Panc1 (cell line): ENCODE measurements at regions not wholly inside any gene's neighbourhood (a gene's known extent, or its start where the extent isn't known, plus 50 kb on each side); places are given as distances from the start of the nearest gene placed in this dataset.

ENCODE experiments used
- ATAC-seq: fragments of 200-7000 bp; cut with Tn5 transposase; 2 replicates; pipeline ENCODE4 v1.9.1; 2020; ENCODE audit warnings: mild to moderate bottlenecking, moderate library complexity
- BruUV-seq: library from RNA; stranded (reverse); fragments of 400-500 nt; replicated peaks from 2 replicates; lab custom pipeline; 2021; lab: Mats Ljungman, UMichigan
- CTCF ChIA-PET: fragments of 300-600 bp; sonication (Branson Sonifier 250); formaldehyde crosslinking; loops from one replicate; lab custom pipeline; 2022; ENCODE audit warnings: antibody characterized with exemption; lab: Charles Lee
- POLR2A ChIA-PET: fragments of 300-600 bp; sonication (Branson Sonifier 250); formaldehyde crosslinking; loops from one replicate; lab custom pipeline; 2022; ENCODE audit warnings: antibody characterized with exemption; lab: Charles Lee
- DNase-seq: peaks from one replicate; pipeline ENCODE4 v3.0.0-alpha.2; 2010; ENCODE audit warnings: low read depth, low spot score
- H3K27ac ChIP-seq: 2 replicates; pipeline ENCODE4 v1.5.1; 2011; ENCODE audit warnings: mild to moderate bottlenecking, low read length, inconsistent platforms
- H3K27me3 ChIP-seq: fragments of 200-500 bp; sonication (Bioruptor generic); 2 replicates; pipeline ENCODE4 v1.6.0; 2014; ENCODE audit warnings: low read length, inconsistent platforms; ENCODE audit not compliant: control insufficient read depth, insufficient read depth
- H3K36me3 ChIP-seq: fragments of 200-500 bp; sonication (Bioruptor generic); 2 replicates; pipeline ENCODE4 v1.5.1; 2014; ENCODE audit warnings: inconsistent platforms, mild to moderate bottlenecking, low read length, moderate library complexity; ENCODE audit not compliant: control insufficient read depth, insufficient read depth
- H3K4me1 ChIP-seq: 2 replicates; pipeline ENCODE4 v1.5.1; 2011; ENCODE audit warnings: inconsistent platforms, mild to moderate bottlenecking, low read length, moderate library complexity; ENCODE audit not compliant: control insufficient read depth, insufficient read depth
- H3K4me3 ChIP-seq, 2 experiments: 2 replicates each; pipeline ENCODE4 v1.5.1; 2011 to 2012; ENCODE audit warnings: low read depth in 2 of 2, low read length in 2 of 2, mild to moderate bottlenecking in 2 of 2, inconsistent platforms in 1 of 2, moderate library complexity in 1 of 2
- H3K9me3 ChIP-seq: fragments of 200-500 bp; sonication (Bioruptor generic); 2 replicates; pipeline ENCODE4 v1.5.1; 2014; ENCODE audit warnings: low read depth, mild to moderate bottlenecking, inconsistent platforms, low read length, moderate library complexity; ENCODE audit not compliant: control insufficient read depth, insufficient read depth
- CTCF ChIP-seq: fragments of 450-650 bp; IDR thresholded peaks from 2 replicates; pipeline ENCODE4 v1.5.1; 2017; ENCODE audit warnings: mild to moderate bottlenecking
- POLR2AphosphoS5 ChIP-seq: IDR thresholded peaks from 2 replicates; pipeline ENCODE4 v1.6.1; 2012; ENCODE audit warnings: mild to moderate bottlenecking, low read depth, low read length, moderate library complexity
- REST ChIP-seq, 2 experiments: IDR thresholded peaks; 2 replicates each; pipeline ENCODE4 v1.6.1; 2011 to 2012; ENCODE audit warnings: low read depth in 2 of 2, control low read depth in 1 of 2, low read length in 1 of 2, mild to moderate bottlenecking in 1 of 2, moderate library complexity in 1 of 2; ENCODE audit not compliant: insufficient read depth in 1 of 2
- SIN3A ChIP-seq: IDR thresholded peaks from 2 replicates; pipeline ENCODE4 v1.6.1; 2012; ENCODE audit warnings: low read depth, mild to moderate bottlenecking, low read length, moderate library complexity, borderline replicate concordance; ENCODE audit not compliant: insufficient read depth
- TCF7L2 ChIP-seq: IDR thresholded peaks from 2 replicates; pipeline ENCODE4 v1.6.1; 2011; ENCODE audit warnings: mild to moderate bottlenecking, low read depth, low read length, inconsistent platforms
- in situ Hi-C: cut with HindIII; loops from 2 replicates; pipeline ENCODE4 v1.10.0; 2016; ENCODE audit warnings: low sequenced_read_pairs, low pct_unique_long_range_greater_than_20kb
- intact Hi-C: fragments of 100-400 bp; cut with micrococcal nuclease; formaldehyde crosslinking; loops from one replicate; pipeline ENCODE4 v1.10.0; 2022; ENCODE audit not compliant: unreplicated experiment

GRCh38 chr5:56329652-56330051 lies 96.5 kb upstream of the ANKRD55 start:
- no peak overlapping the region for H3K4me3 ChIP-seq
- CTCF ChIA-PET, result no interaction called here
- TF ChIP-seq CTCF (no peak), POLR2AphosphoS5 (no peak), SIN3A (no peak), REST (IDR thresholded peaks at IDR 0.05; ENCODE audit: insufficient read depth in 1 of 2, low read depth in 2 of 2, low read length in 1 of 2) (no peak), TCF7L2 (no peak)
- BruUV-seq, result no TSS peak
- ATAC-seq (no peak), DNase-seq (no peak)
- peaks cover 4% of the 10 kb centered on the region; the same call in 1 of the 2 replicates for H3K4me1 ChIP-seq
- intact Hi-C loops (no loop called here), in situ Hi-C loops (no loop called here)
- POLR2A ChIA-PET, result interaction anchor here (0.7 kb wide), 1 partner anchor 103 kb away, joined by 8 read pairs; no protein-coding TSS in a partner anchor
- H3K9me3 ChIP-seq, result no peaks in the 10 kb centered on the region
- H3K36me3 ChIP-seq, result no peaks in the 10 kb centered on the region
- no peak overlapping the region for H3K27ac ChIP-seq
- H3K27me3 ChIP-seq, result no peaks in the 10 kb centered on the region

DNA sequence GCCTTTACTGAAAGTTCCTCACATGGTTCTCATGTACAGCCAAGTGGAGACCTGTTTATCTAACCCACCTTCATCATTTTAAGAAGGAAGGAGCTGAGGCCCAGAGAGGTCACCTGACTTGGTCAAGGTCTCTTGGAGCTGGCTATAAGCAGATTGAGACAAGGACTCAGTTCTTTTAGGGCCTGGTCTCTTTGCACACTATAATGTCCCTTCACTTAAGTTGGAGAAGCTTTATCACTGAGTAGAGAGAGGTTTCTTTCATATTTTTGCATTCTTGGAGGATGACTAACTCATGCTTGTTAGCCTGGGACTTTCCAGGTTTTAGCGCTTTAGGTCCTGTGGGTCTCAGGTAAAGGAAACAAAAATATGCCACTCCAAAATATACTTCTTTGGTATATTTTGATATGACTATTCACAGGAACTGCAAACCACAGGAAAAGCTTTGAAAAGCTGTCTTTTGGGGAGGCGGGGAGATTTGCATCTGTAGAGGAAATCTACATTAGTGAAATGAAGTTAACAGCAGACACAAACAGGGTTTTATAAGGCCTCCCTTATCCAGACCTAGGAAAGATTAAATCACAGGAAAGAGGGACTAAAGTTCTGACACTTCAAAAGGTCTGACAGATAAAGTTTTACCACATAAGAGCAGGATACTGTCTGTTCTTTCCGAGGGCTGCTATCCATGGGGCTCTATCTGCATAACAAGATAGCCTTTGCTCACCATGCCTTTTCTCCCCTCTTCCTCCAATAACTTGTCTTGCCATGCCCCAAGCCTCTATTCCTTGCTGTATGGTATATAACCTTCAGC lies 95.8 kb upstream of the ANKRD55 start:
- ChIA-PET POLR2A (no interaction called here), CTCF (interaction anchor here (1.1 kb wide), 1 partner anchor 13 kb away, joined by 3 read pairs; no protein-coding TSS in a partner anchor)
- BruUV-seq, result no TSS peak
- no peak for TF ChIP-seq CTCF
- no peak for TF ChIP-seq SIN3A
- TF ChIP-seq TCF7L2, result peak; percentile 41; the same call in 1 of the 2 replicates
- H3K27ac ChIP-seq, result peak overlapping the region; percentile 41
- DNase-seq, result no peak
- H3K27me3 ChIP-seq, result no peaks in the 10 kb centered on the region
- peak; percentile 90 for ATAC-seq
- H3K36me3 ChIP-seq, result no peaks in the 10 kb centered on the region
- H3K4me1 ChIP-seq, result peaks cover 4% of the 10 kb centered on the region; the same call in 1 of the 2 replicates
- intact Hi-C loops, result no loop called here
- no peaks in the 10 kb centered on the region for H3K9me3 ChIP-seq
- H3K4me3 ChIP-seq, result no peak overlapping the region
- in situ Hi-C loops, result no loop called here
